ENCODE measurements at regions not wholly inside any gene's neighbourhood (a gene's known extent, or its start where the extent isn't known, plus 50 kb on each side); places are given as distances from the start of the nearest gene placed in this dataset.

GRCh38 chr6:87881342-87881895 is 166.2 kb upstream of the SPACA1 start:
- TF ChIP-seq POLR2A (IDR thresholded peaks at IDR 0.05) (no peak), CTCF (IDR thresholded peaks at IDR 0.05) (no peak), EP300 (IDR thresholded peaks at IDR 0.05) (no peak)
